ENCODE measurements at regions not wholly inside any gene's neighbourhood (a gene's known extent, or its start where the extent isn't known, plus 50 kb on each side); places are given as distances from the start of the nearest gene placed in this dataset.
A peak's percentile ranks its signal among the peaks of the same experiment; 100 is the strongest.

DNA sequence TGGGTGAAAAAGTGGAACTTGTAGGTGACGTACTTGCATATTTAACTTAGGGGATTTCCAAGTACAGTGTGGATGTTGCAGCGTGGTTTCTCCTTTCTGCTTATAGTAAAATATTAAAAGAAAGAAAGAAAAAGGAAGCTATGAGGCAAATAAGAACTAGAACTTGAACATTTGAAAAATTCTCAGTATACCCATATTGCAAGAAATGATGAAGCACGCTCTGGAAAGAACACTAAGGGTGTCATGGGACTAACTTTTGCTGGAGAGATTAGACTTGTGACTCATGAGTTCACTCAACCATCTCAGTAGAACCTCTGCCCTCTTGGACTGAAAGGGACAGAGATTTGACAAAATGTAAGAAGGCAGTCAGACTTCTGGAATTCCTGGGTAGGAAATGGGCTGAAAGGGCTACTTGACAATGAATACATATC, 704.5 kb upstream of the ADGRL4 start:
- H2AFZ ChIP-seq (ENCODE audit: low read length): peak overlapping the region; percentile 68; the same call in 1 of the 2 replicates
- no peak for FAIRE-seq
- no peak for DNase-seq (ENCODE audit: low read depth in 1 of 2, low spot score in 2 of 2)

More for the DNA sequence above, 704.5 kb upstream of the ADGRL4 start:
- H2AK5ac ChIP-seq (ENCODE audit: low read depth, low read length): no peak overlapping the region
- TF ChIP-seq ZNF274 (IDR thresholded peaks at IDR 0.05; ENCODE audit: borderline replicate concordance, extremely low read depth, low read length) (no peak), TEAD4 (IDR thresholded peaks at IDR 0.05; ENCODE audit: low read depth, low read length) (no peak), EP300 (IDR thresholded peaks at IDR 0.05; ENCODE audit: borderline replicate concordance in 1 of 2, low read depth in 2 of 2, low read length in 2 of 2) (no peak), CEBPB (IDR thresholded peaks at IDR 0.05; ENCODE audit: low read depth, low read length) (no peak), CHD1 (IDR thresholded peaks at IDR 0.05; ENCODE audit: low read depth, low read length) (no peak), FOSL1 (IDR thresholded peaks at IDR 0.05; ENCODE audit: insufficient read depth, low read depth, low read length) (no peak), TAF1 (IDR thresholded peaks at IDR 0.05; ENCODE audit: low read depth, low read length) (no peak)
- TF ChIP-seq, protein P1, sequence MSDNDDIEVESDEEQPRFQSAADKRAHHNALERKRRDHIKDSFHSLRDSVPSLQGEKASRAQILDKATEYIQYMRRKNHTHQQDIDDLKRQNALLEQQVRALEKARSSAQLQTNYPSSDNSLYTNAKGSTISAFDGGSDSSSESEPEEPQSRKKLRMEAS (IDR thresholded peaks at IDR 0.05): no peak
- no peak overlapping the region for H3K18ac ChIP-seq (ENCODE audit: extremely low read depth, low read length)
- no peak overlapping the region for H2BK120ac ChIP-seq (replicated peaks; ENCODE audit: low read depth, low read length)
- no peak overlapping the region for H2BK20ac ChIP-seq (ENCODE audit: low read length)
- no peak overlapping the region for H3K56ac ChIP-seq (replicated peaks; ENCODE audit: insufficient read length, low read depth, low read length)
- no peak overlapping the region for H4K8ac ChIP-seq (ENCODE audit: extremely low read depth, insufficient read depth, low read length)
- H2BK12ac ChIP-seq (ENCODE audit: low read depth, low read length): no peak overlapping the region
- no peaks in the 10 kb centered on the region for H3K23me2 ChIP-seq (ENCODE audit: low read depth, low read length)
- CTCF ChIA-PET (ENCODE audit: partially characterized antibody): no interaction called here
- H3K4me3 ChIP-seq (ENCODE audit: extremely low read depth in 1 of 4, insufficient read depth in 2 of 4, low read depth in 3 of 4, low read length in 4 of 4): no peak overlapping the region
- no peak overlapping the region for H3K14ac ChIP-seq (ENCODE audit: insufficient read length)
- H3K27ac ChIP-seq (ENCODE audit: low read depth, low read length): no peak overlapping the region
- H3K27me3 ChIP-seq (replicated peaks in 1 of 4; ENCODE audit: control insufficient read depth in 3 of 4, extremely low read depth in 1 of 4, insufficient read depth in 3 of 4, low read length in 3 of 4): no peaks in the 10 kb centered on the region
- no peaks in the 10 kb centered on the region for H4K20me1 ChIP-seq (replicated peaks in 1 of 2; ENCODE audit: control insufficient read depth in 1 of 2, insufficient read depth in 2 of 2, low read length in 2 of 2)
- H3K23ac ChIP-seq (ENCODE audit: insufficient read length): no peak overlapping the region
- H3K9ac ChIP-seq (replicated peaks in 1 of 4; ENCODE audit: extremely low read depth in 1 of 4, low read depth in 3 of 4, low read length in 3 of 4): no peak overlapping the region
- no peaks in the 10 kb centered on the region for H3K79me2 ChIP-seq (ENCODE audit: control insufficient read depth in 1 of 2, insufficient read depth in 2 of 2, low read length in 2 of 2)
- no peak overlapping the region for H2BK15ac ChIP-seq (ENCODE audit: low read length)
- H3K9me3 ChIP-seq (ENCODE audit: insufficient read depth in 2 of 2, low read depth in 1 of 2, low read length in 1 of 2): no peaks in the 10 kb centered on the region
- no peak overlapping the region for H2BK5ac ChIP-seq (ENCODE audit: low read depth, low read length)
- H4K91ac ChIP-seq (replicated peaks; ENCODE audit: insufficient read length, low read length): no peak overlapping the region
- H3K4me2 ChIP-seq (ENCODE audit: insufficient read depth in 1 of 2, low read depth in 2 of 2, low read length in 2 of 2): no peak overlapping the region
- POLR2A ChIA-PET (ENCODE audit: partially characterized antibody): no interaction called here
- H3K36me3 ChIP-seq (ENCODE audit: control insufficient read depth in 2 of 4, insufficient read depth in 4 of 4, low read length in 3 of 4): no peaks in the 10 kb centered on the region
- no peaks in the 10 kb centered on the region for H3K79me1 ChIP-seq (ENCODE audit: low read depth, low read length)
- H4K5ac ChIP-seq (ENCODE audit: insufficient read length, low read depth, low read length): no peak overlapping the region
- H3K4ac ChIP-seq (replicated peaks; ENCODE audit: insufficient read length, low read depth, low read length): no peak overlapping the region
- 78% methylated on average over 3 of the region's 3 CpGs; no CpG with 5 or more reads in 1 of the 2 experiments for WGBS, 2 experiments (ENCODE audit: extremely low coverage in 1 of 2, insufficient coverage in 1 of 2, insufficient read length in 1 of 2, insufficient replicate concordance in 2 of 2, low coverage in 1 of 2, low lambda C conversion rate in 2 of 2, missing lambda C conversion rate in 1 of 2)
- peaks cover 0 to 3% (median 0%) of the 10 kb centered on the region in 4 experiments; a peak in 1 of 7 replicates for H3K4me1 ChIP-seq (replicated peaks in 1 of 4; ENCODE audit: control insufficient read depth in 3 of 4, insufficient read depth in 4 of 4, low read length in 3 of 4)

Data from H1 (cell line).